ENCODE measurements at regions not wholly inside any gene's neighbourhood (a gene's known extent, or its start where the extent isn't known, plus 50 kb on each side); places are given as distances from the start of the nearest gene placed in this dataset.
"Not testable (repeated sequence)": the region's sequence is repeated elsewhere in the genome, so short reads cannot be mapped to it uniquely, and the experiment has no call there.

- DNase-seq, result no peak
Measured at GRCh38 chr20:57996465-57996864, 232.0 kb downstream of the ANKRD60 start.

GRCh38 chr20:57995381-57995977, 233.0 kb downstream of the ANKRD60 start:
- DNase-seq, result no peak

DNA sequence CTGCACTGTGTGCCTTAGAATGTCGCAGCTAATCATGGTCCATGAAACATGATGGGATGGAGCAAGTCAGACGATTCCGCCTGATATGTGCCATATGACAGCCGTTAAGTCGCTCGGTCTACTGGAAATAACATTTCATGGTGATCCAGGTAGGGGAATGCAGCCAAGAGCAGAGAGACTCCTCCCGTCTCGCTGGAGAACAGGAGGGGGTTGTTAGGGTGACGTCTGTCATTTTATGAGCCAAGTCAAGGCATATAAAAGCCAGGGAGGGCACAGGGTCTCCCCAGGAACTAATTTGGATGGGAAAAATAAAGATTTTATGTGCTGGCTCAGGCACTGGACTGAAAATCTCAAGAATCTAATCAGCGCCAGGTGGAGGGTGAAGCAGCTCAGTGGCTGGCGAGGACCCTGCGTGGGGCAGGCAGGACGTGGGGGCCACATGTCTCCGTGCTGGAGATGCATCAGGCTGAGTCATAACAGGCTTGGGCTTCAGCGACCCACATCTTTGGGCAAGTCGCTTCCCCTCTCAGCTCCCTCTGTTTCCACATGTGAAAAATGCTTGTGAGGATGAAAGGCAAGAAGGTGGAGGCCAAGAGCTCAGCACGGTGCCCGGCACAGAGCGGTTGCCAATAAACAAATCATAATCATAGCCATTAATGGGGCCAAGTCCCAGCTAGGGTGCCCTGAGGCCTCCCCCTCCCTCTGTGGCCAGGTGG, 234.6 kb downstream of the ANKRD60 start:
- no peak for DNase-seq

GRCh38 chr20:57991211-57991881, 237.1 kb downstream of the ANKRD60 start:
- no peak for DNase-seq

DNA sequence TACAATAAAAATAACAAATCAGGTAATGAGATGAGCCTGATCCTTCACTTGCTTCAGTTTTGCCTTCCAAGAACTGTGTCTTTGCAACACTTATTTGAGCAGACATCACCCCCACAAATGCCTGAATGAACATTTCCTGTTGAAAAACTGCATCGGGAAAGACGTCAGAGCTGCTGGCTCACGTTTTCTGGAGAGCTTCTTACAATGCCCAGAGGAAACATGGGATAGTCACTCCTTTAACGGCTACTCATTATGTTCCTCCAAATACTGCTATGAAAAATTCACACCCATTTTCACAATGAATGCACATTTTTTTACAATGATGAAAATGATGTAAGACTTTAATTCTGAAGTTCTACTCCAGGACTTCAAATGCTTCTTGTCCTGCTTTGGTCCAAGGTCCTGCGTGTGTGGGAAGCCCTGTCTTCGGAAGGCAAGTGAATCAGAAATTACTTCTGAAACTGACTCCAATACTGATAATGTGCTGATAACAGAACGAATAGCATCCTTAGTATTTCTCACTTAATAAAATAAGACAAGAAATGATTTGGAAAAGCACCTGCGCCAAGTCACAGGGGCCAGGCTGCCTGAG, 238.0 kb downstream of the ANKRD60 start:
- DNase-seq, result no peak

GRCh38 chr20:57988828-57989227, 239.6 kb downstream of the ANKRD60 start:
- no peak for DNase-seq

GRCh38 chr20:57988422-57988821, 240.0 kb downstream of the ANKRD60 start:
- DNase-seq, result no peak

GRCh38 chr20:57987659-57988058, 240.8 kb downstream of the ANKRD60 start:
- no peak for DNase-seq

- DNase-seq, result no peak
Measured at GRCh38 chr20:57986666-57987065, 241.8 kb downstream of the ANKRD60 start.

DNA sequence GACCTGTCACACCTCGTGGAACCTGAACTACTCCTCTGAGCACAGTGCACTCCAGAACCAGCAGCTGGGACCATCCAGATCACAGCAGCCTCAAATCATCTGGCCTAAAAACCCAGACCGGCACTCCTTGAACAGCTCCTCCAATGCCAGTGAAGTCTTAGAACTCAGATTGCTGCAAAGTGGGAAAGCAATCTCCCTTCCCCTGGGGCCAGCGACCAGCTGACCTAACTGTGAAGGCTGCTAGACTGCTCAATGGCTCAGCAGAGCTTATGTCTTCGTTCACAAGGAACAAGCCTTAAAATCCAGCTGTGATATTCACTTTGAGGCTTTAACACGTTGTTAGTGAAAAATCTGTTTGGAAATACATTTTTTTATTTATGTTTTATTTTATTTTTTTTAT, 243.2 kb downstream of the ANKRD60 start:
- no peak for DNase-seq

DNA sequence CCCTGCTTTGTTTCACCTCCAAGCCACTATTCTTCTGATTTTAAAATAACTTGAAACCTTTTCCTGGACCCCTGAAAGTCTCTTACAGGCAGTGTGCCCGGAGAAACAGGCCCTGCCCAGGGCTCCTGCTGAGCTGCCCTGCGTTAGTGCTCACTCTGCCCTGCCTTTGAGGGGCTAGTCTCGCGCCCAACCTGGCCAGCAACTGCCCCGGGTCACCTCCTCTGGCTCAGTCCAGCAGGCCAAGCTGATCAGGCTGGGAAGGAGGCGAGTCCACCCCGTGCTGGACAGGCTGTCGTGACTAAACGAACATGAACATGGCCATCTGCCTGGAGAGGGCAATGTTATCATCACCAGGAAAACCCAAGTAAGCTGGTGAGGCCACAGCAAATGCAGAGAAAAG, 245.4 kb downstream of the ANKRD60 start:
- DNase-seq, result no peak

GRCh38 chr20:57980506-57980905, 247.9 kb downstream of the ANKRD60 start:
- DNase-seq, result no peak

DNA sequence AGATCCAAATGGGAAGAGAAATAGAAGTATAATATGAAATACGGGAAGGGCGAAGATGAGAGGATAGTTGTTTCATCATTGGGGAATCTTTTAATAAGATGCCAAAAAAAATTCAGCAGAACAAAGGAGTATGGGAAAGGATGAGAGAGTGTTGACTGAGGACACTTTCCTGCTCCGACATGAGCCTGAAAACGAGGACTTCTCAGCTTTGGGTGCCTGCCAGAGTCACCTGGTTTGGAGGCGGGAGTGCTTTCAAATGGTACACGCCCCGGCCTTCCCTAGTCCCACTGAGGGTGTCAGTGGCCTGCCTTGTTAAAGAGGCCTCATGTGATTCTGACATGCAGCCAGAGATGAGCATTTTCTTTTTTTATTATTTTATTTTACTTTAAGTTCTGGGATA, 250.9 kb downstream of the ANKRD60 start:
- DNase-seq, result no peak

GRCh38 chr20:57977141-57977540, 251.3 kb downstream of the ANKRD60 start:
- no peak for DNase-seq

- DNase-seq, result no peak
Measured at GRCh38 chr20:57974863-57975262, 253.6 kb downstream of the ANKRD60 start.

DNA sequence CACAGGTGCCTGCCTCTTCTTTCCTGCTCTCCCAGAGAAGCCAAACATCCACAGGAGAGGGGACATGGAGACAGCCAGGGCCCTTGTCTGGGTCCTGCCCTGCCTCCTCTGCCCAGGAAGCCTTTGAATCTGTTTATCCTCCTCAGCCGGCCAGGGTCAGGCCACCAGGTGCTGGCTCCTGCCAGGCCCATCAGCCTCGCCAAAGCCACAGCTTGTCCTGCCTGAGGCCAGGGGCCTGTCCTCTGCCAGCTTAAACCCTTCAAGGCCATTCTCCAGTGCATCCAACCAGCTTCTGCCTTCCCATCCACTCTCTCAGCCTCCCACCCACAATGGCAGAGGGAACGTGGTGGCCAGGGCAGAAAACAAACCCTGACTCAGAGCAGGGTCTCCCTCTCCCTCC, 254.6 kb downstream of the ANKRD60 start:
- DNase-seq, result no peak

DNA sequence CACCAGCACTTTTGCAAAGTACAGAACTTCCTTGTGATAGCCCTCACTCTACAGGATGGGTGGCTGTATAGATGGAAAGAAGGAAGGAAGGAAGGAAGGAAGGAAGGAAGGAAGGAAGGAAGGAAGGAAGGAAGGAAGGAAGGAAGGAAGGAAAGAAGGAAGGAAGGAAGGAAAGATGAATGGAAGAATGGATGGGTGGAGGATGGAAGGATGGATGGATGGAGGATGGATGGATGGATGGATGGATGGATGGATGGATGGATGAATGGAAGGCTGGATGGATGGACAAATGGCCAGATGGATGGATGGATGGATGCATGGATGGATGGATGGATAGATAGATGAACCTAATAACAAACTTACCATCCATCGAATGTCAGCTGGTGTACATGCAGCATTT, 256.9 kb downstream of the ANKRD60 start:
- DNase-seq, result not testable (repeated sequence)

DNA sequence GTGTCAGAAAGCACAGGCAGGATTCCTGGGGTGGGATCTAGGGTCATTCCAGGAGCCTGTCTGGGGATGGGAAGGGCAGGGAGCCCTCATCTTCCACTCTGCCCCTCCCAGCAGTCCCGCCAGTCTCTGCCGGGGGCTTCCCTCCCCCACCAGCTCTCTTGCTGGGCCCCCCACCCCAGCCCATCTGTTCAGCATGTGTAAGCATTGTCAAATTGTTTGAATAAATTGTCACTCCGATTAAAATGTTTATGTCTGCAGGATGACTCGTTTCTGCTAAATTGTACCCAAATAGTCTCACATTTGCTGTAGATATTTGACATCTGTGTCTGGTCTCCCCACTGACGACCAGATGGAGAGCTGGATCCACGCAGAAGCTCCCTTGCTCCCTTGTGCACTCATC, 257.6 kb downstream of the ANKRD60 start:
- DNase-seq, result no peak

GRCh38 chr20:57970116-57970515, 258.3 kb downstream of the ANKRD60 start:
- DNase-seq, result no peak

DNA sequence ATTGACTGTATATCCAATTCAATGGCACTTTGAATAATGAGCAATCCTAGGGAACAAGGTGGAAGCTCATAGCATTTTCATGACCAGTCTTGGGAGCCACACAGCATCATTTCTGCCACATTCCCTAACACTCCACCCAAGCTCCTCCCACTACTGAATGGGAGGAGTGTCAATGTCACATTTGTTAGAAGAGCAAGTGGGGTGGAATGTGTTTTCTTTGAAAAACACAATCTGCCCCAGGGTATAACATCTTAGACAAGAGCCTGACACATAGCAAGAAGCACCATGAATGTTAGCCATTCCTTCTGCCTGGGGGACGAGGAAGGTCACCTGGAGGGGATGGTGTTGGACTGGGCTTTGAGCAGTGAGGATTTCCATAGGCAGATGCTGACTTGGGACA, 258.3 kb upstream of the PMEPA1 start:
- no peak for DNase-seq

- DNase-seq, result no peak
Measured at GRCh38 chr20:57967364-57967763, 257.5 kb upstream of the PMEPA1 start.

- no peak for DNase-seq
Measured at GRCh38 chr20:57966620-57967019, 256.8 kb upstream of the PMEPA1 start.

DNA sequence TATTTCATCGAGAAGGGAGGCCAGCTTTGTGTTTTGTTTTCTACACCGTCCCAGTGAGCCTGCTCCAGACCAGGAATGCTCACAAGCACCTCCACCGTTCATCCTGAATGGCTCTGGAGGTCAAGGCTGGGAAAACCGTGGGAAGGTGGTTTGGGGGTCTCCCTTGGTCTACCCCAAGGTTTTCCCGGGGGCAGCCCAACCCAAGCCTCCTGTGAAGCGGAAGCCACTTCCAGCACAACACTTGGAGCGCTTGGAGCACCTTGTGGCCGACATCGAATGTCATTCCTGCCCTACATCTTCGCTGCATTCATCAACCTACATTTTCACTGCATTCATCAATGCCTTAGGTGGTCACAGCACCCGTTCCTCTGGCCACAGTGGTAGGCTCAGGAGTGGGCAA, 255.6 kb upstream of the PMEPA1 start:
- no peak for DNase-seq

Measured in CD4-positive, alpha-beta T cell treated with Interleukin-17A for 1 hour (primary cell).